ENCODE measurements at regions not wholly inside any gene's neighbourhood (a gene's known extent, or its start where the extent isn't known, plus 50 kb on each side); places are given as distances from the start of the nearest gene placed in this dataset.

DNA sequence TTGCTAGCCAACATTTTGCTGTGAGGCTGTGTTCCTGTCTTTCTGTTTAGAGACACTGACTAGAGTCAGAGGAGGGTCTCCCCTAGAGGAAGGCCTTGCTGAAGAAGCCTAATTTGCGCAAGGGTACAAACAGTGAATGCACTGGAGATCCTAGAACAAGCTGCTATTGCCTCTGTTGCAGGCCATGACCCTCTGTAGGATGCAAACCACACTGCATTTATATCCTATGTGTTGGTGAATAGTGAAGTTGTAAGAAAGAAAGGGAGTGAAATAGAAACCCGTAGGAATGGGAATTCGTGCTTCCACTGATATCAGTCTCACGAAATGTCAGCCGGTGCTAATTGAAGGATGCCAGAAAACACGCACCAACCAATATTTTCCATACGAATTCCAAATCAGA, 88.2 kb downstream of the GJA1 start:
- TF ChIP-seq, protein P1, sequence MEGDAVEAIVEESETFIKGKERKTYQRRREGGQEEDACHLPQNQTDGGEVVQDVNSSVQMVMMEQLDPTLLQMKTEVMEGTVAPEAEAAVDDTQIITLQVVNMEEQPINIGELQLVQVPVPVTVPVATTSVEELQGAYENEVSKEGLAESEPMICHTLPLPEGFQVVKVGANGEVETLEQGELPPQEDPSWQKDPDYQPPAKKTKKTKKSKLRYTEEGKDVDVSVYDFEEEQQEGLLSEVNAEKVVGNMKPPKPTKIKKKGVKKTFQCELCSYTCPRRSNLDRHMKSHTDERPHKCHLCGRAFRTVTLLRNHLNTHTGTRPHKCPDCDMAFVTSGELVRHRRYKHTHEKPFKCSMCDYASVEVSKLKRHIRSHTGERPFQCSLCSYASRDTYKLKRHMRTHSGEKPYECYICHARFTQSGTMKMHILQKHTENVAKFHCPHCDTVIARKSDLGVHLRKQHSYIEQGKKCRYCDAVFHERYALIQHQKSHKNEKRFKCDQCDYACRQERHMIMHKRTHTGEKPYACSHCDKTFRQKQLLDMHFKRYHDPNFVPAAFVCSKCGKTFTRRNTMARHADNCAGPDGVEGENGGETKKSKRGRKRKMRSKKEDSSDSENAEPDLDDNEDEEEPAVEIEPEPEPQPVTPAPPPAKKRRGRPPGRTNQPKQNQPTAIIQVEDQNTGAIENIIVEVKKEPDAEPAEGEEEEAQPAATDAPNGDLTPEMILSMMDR (IDR thresholded peaks at IDR 0.05) = no peak
- TF ChIP-seq EP300 (IDR thresholded peaks at IDR 0.05) = no peak

All from ovary (tissue), 3 donors.